Neural progenitor cell (in vitro differentiated cells): ENCODE measurements at regions not wholly inside any gene's neighbourhood (a gene's known extent, or its start where the extent isn't known, plus 50 kb on each side); places are given as distances from the start of the nearest gene placed in this dataset.

Experiments used
- CTCF ChIP-seq: fragments of 200-600 bp; sonication (generic); IDR thresholded peaks from 2 replicates; pipeline ENCODE4 v1.5.1; 2017; ENCODE audit warnings: antibody characterized with exemption, mild to moderate bottlenecking
- EZH2 ChIP-seq: fragments of 200-600 bp; sonication (generic); IDR thresholded peaks from 2 replicates; pipeline ENCODE4 v1.6.1; 2017; ENCODE audit warnings: antibody characterized with exemption, mild to moderate bottlenecking, moderate library complexity

GRCh38 chr2:9712263-9712662, 81.5 kb upstream of the YWHAQ start:
- TF ChIP-seq CTCF = no peak
- no peak for TF ChIP-seq EZH2
